ENCODE measurements at regions not wholly inside any gene's neighbourhood (a gene's known extent, or its start where the extent isn't known, plus 50 kb on each side); places are given as distances from the start of the nearest gene placed in this dataset.

GRCh38 chr12:91964501-91964900 lies 181.1 kb downstream of the BTG1 start:
- no peak for DNase-seq

GRCh38 chr12:91959220-91959619 lies 186.4 kb downstream of the BTG1 start:
- no peak for DNase-seq

- no peak for DNase-seq
Measured at GRCh38 chr12:91958816-91959215, 186.8 kb downstream of the BTG1 start.

- no peak for DNase-seq
Measured at GRCh38 chr12:91954747-91955146, 190.9 kb downstream of the BTG1 start.

GRCh38 chr12:91954326-91954725 lies 191.3 kb downstream of the BTG1 start:
- DNase-seq = no peak

GRCh38 chr12:91952916-91953315 lies 192.7 kb downstream of the BTG1 start:
- no peak for DNase-seq

GRCh38 chr12:91951571-91951970 lies 194.1 kb downstream of the BTG1 start:
- DNase-seq = no peak

GRCh38 chr12:91948504-91948903 lies 197.1 kb downstream of the BTG1 start:
- no peak for DNase-seq

GRCh38 chr12:91947459-91947858 lies 198.2 kb downstream of the BTG1 start:
- peak; percentile 82 for DNase-seq

- DNase-seq = no peak
Measured at GRCh38 chr12:91944637-91945036, 201.0 kb downstream of the BTG1 start.

GRCh38 chr12:91940826-91941570 lies 204.6 kb downstream of the BTG1 start:
- peak; percentile 82 for DNase-seq

GRCh38 chr12:91940322-91940721 lies 205.3 kb downstream of the BTG1 start:
- no peak for DNase-seq

GRCh38 chr12:91937706-91938105 lies 207.9 kb downstream of the BTG1 start:
- peak; percentile 39 for DNase-seq

- DNase-seq = no peak
Measured at GRCh38 chr12:91937009-91937408, 208.6 kb downstream of the BTG1 start.

- DNase-seq = peak; percentile 68
Measured at GRCh38 chr12:91935296-91935695, 210.3 kb downstream of the BTG1 start.

- no peak for DNase-seq
Measured at GRCh38 chr12:91931111-91931510, 214.5 kb downstream of the BTG1 start.

- no peak for DNase-seq
Measured at GRCh38 chr12:91928501-91928900, 217.1 kb downstream of the BTG1 start.

GRCh38 chr12:91926848-91927247 lies 218.8 kb downstream of the BTG1 start:
- DNase-seq = no peak

- DNase-seq = no peak
Measured at GRCh38 chr12:91924827-91925226, 220.8 kb downstream of the BTG1 start.

- DNase-seq = no peak
Measured at GRCh38 chr12:91923864-91924263, 221.8 kb downstream of the BTG1 start.

GRCh38 chr12:91922674-91923073 lies 223.0 kb downstream of the BTG1 start:
- DNase-seq = no peak

GRCh38 chr12:91922139-91922538 lies 223.5 kb downstream of the BTG1 start:
- no peak for DNase-seq

- DNase-seq = no peak
Measured at GRCh38 chr12:91921555-91921954, 224.1 kb downstream of the BTG1 start.

- DNase-seq = no peak
Measured at GRCh38 chr12:91920741-91921140, 224.9 kb downstream of the BTG1 start.

- no peak for DNase-seq
Measured at GRCh38 chr12:91920276-91920675, 225.4 kb downstream of the BTG1 start.
